HG03280 (cell line): ENCODE measurements at regions not wholly inside any gene's neighbourhood (a gene's known extent, or its start where the extent isn't known, plus 50 kb on each side); places are given as distances from the start of the nearest gene placed in this dataset.
"Not testable (repeated sequence)": the region's sequence is repeated elsewhere in the genome, so short reads cannot be mapped to it uniquely, and the experiment has no call there.

Experiments
- ATAC-seq: cut with Tn5 transposase; IDR thresholded peaks from one replicate; pipeline ENCODE4 v1.9.1; 2021; ENCODE audit warnings: mild to moderate bottlenecking, moderate library complexity; ENCODE audit not compliant: unreplicated experiment

DNA sequence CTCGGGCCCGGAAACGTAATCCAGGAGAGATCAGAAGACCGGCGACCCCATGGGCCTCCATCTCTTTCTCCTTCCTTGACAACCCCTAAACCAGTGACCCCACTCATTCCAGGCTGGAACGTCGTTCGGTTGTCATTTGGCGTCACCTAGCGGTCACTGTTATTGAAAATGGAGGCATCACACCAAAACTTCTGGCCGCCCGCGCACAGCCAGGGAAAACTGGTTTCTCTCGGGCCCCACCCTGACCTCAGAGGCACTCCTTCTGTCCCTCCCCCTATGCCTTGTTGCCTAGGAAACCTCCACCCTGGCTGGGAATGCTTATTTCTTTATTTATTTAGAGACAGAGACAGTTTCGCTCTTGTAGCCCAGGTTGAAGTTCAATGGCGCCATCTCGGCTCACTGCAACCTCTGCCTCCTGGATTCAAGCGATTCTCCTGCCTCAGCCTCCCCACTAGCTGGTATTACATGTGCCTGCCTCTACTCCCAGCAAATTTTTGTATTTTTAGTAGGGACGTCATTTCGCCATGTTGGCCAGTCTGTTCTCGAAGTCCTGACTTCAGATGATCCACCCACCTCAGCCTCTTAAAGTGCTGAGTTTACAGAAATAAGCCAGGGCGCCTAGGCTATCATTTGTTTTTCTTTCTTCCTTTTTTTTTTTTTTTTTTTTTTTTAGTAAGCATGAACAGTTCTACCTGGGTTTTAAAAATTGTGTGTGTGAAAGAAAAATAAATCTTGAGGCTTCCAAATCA, 2144.1 kb upstream of the TPTE start:
- peak; percentile 56 for ATAC-seq

DNA sequence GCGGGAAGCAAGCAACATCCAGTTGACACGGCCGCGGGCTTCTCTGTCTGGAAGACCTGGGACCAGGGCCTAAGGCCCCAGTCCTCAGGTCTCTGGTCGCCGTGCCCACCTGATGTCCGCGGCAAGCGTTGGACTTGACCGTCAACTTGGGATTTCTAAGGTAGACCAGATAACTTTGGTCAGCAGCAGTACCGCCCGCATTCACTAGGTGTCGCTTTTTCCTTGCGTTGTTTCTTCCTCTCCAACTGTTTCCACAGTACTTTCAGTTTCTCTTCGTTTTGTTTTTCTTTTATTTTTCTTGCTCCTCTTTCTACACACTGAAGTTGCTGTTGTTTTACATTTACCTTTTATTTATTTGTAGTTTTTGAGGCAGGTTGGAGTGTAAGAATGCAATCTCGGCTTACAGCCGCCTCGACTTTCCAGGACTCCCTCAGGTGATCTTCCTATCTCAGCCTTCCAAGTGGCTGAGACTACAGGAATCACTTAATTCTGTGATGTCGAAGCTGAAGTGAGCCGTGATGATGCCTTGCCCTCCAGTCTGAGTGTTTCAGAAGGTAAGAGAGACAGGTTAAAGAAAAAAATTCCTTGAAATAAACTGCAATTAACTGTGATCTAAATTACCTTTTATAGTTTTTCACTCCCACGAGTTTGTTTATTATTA, 2140.8 kb upstream of the TPTE start:
- peak; percentile 47 for ATAC-seq

- ATAC-seq = not testable (repeated sequence)
These were observed 2133.0 kb upstream of the TPTE start for GRCh38 chr21:8388169-8388939.

DNA sequence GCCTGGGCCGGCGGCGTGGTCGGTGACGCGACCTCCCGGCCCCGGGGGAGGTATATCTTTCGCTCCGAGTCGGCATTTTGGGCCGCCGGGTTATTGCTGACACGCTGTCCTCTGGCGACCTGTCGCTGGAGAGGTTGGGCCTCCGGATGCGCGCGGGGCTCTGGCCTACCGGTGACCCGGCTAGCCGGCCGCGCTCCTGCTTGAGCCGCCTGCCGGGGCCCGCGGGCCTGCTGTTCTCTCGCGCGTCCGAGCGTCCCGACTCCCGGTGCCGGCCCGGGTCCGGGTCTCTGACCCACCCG, 2132.5 kb upstream of the TPTE start:
- not testable (repeated sequence) for ATAC-seq

- ATAC-seq = not testable (repeated sequence)
These were observed 2130.7 kb upstream of the TPTE start for GRCh38 chr21:8390550-8391171.

- not testable (repeated sequence) for ATAC-seq
These were observed 2127.0 kb upstream of the TPTE start for GRCh38 chr21:8394380-8394779.

- not testable (repeated sequence) for ATAC-seq
These were observed 2125.4 kb upstream of the TPTE start for GRCh38 chr21:8395992-8396391.

DNA sequence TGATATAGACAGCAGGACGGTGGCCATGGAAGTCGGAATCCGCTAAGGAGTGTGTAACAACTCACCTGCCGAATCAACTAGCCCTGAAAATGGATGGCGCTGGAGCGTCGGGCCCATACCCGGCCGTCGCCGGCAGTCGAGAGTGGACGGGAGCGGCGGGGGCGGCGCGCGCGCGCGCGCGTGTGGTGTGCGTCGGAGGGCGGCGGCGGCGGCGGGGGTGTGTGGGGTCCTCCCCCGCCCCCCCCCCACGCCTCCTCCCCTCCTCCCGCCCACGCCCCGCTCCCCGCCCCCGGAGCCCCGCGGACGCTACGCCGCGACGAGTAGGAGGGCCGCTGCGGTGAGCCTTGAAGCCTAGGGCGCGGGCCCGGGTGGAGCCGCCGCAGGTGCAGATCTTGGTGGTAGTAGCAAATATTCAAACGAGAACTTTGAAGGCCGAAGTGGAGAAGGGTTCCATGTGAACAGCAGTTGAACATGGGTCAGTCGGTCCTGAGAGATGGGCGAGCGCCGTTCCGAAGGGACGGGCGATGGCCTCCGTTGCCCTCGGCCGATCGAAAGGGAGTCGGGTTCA, 2122.4 kb upstream of the TPTE start:
- not testable (repeated sequence) for ATAC-seq

- not testable (repeated sequence) for ATAC-seq
These were observed 2121.5 kb upstream of the TPTE start for GRCh38 chr21:8399866-8400265.

- ATAC-seq = peak; percentile 65
These were observed 2119.6 kb upstream of the TPTE start for GRCh38 chr21:8401799-8402198.

GRCh38 chr21:8406331-8406730, 2115.1 kb upstream of the TPTE start:
- not testable (repeated sequence) for ATAC-seq

DNA sequence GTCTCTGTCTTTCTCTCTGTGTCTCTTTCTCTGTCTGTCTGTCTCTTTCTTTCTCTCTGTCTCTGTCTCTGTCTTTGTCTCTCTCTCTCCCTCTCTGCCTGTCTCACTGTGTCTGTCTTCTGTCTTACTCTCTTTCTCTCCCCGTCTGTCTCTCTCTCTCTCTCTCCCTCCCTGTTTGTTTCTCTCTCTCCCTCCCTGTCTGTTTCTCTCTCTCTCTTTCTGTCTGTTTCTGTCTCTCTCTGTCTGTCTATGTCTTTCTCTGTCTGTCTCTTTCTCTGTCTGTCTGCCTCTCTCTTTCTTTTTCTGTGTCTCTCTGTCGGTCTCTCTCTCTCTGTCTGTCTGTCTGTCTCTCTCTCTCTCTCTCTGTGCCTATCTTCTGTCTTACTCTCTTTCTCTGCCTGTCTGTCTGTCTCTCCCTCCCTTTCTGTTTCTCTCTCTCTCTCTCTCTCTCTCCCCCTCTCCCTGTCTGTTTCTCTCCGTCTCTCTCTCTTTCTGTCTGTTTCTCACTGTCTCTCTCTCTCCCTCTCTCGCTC, 2110.2 kb upstream of the TPTE start:
- not testable (repeated sequence) for ATAC-seq

- ATAC-seq = peak; percentile 78
These were observed 2101.3 kb upstream of the TPTE start for GRCh38 chr21:8419925-8420560.

GRCh38 chr21:8427790-8428667, 2093.4 kb upstream of the TPTE start:
- peak; percentile 42 for ATAC-seq

DNA sequence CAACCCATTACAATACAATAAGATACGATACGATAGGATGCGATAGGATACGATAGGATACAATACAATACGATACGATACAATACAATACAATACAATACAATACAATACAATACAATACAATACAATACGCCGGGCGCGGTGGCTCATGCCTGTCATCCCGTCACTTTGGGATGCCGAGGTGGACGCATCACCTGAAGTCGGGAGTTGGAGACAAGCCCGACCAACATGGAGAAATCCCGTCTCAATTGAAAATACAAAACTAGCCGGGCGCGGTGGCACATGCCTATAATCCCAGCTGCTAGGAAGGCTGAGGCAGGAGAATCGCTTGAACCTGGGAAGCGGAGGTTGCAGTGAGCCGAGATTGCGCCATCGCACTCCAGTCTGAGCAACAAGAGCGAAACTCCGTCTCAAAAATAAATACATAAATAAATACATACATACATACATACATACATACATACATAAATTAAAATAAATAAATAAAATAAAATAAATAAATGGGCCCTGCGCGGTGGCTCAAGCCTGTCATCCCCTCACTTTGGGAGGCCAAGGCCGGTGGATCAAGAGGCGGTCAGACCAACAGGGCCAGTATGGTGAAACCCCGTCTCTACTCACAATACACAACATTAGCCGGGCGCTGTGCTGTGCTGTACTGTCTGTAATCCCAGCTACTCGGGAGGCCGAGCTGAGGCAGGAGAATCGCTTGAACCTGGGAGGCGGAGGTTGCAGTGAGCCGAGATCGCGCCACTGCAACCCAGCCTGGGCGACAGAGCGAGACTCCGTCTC, 2092.5 kb upstream of the TPTE start:
- ATAC-seq = peak; percentile 70

DNA sequence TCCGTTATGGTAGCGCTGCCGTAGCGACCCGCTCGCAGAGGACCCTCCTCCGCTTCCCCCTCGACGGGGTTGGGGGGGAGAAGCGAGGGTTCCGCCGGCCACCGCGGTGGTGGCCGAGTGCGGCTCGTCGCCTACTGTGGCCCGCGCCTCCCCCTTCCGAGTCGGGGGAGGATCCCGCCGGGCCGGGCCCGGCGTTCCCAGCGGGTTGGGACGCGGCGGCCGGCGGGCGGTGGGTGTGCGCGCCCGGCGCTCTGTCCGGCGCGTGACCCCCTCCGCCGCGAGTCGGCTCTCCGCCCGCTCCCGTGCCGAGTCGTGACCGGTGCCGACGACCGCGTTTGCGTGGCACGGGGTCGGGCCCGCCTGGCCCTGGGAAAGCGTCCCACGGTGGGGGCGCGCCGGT, 2086.7 kb upstream of the TPTE start:
- ATAC-seq = not testable (repeated sequence)

DNA sequence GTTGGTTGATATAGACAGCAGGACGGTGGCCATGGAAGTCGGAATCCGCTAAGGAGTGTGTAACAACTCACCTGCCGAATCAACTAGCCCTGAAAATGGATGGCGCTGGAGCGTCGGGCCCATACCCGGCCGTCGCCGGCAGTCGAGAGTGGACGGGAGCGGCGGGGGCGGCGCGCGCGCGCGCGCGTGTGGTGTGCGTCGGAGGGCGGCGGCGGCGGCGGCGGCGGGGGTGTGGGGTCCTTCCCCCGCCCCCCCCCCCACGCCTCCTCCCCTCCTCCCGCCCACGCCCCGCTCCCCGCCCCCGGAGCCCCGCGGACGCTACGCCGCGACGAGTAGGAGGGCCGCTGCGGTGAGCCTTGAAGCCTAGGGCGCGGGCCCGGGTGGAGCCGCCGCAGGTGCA, 2078.3 kb upstream of the TPTE start:
- not testable (repeated sequence) for ATAC-seq

- not testable (repeated sequence) for ATAC-seq
These were observed 2071.6 kb upstream of the TPTE start for GRCh38 chr21:8449807-8450206.
